ENCODE measurements at regions not wholly inside any gene's neighbourhood (a gene's known extent, or its start where the extent isn't known, plus 50 kb on each side); places are given as distances from the start of the nearest gene placed in this dataset.

GRCh38 chr5:6221141-6221626 is 157.2 kb downstream of the MED10 start:
- Mint-ChIP-seq H3K27ac (no peak overlapping the region), H3K4me1 (ENCODE audit: low read depth) (no peaks in the 10 kb centered on the region), H3K4me3 (no peak overlapping the region), H3K36me3 (ENCODE audit: low read depth) (no peaks in the 10 kb centered on the region), H3K9me3 (peaks cover 1% of the 10 kb centered on the region), H3K27me3 (ENCODE audit: low read depth) (peaks cover 2% of the 10 kb centered on the region)
- intact Hi-C loops (cut with micrococcal nuclease), result no loop called here
- no peak for DNase-seq
- CTCF ChIA-PET, result no interaction called here

GRCh38 chr5:6220346-6221088 is 157.8 kb downstream of the MED10 start:
- no peak overlapping the region for H3K4me3 Mint-ChIP-seq
- H3K4me1 Mint-ChIP-seq (ENCODE audit: low read depth), result no peaks in the 10 kb centered on the region
- no peaks in the 10 kb centered on the region for H3K36me3 Mint-ChIP-seq (ENCODE audit: low read depth)
- DNase-seq, result no peak
- intact Hi-C loops (cut with micrococcal nuclease), result no loop called here
- H3K9me3 Mint-ChIP-seq, result peaks cover 1% of the 10 kb centered on the region
- H3K27me3 Mint-ChIP-seq (ENCODE audit: low read depth), result peaks cover 4% of the 10 kb centered on the region
- CTCF ChIA-PET, result no interaction called here
- H3K27ac Mint-ChIP-seq, result no peak overlapping the region

DNA sequence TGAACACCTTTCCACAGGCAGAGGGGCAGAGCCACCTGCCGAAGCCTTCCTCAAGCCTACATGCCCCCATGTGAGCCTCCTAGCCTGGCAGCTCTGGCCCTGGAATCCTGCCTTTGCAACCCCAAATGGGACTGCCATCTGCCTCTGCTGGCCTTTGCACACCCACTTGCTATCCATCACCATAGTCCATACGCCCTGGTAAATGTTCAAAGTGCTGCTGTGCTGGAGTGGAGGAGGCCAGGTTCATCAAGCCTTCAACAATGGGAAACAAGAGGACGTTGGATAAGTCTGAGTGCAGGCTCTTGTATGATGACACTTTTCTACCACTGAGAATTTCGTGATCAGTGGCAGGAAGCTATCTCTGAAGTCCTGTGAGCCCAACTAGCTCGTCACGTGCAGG is 159.8 kb downstream of the MED10 start:
- peaks cover 4% of the 10 kb centered on the region for H3K27me3 Mint-ChIP-seq (ENCODE audit: low read depth)
- H3K9me3 Mint-ChIP-seq, result peaks cover 1% of the 10 kb centered on the region
- CTCF ChIA-PET, result no interaction called here
- no peak overlapping the region for H3K27ac Mint-ChIP-seq
- intact Hi-C loops (cut with micrococcal nuclease), result no loop called here
- DNase-seq, result no peak
- H3K4me3 Mint-ChIP-seq, result no peak overlapping the region
- H3K36me3 Mint-ChIP-seq (ENCODE audit: low read depth), result no peaks in the 10 kb centered on the region
- no peaks in the 10 kb centered on the region for H3K4me1 Mint-ChIP-seq (ENCODE audit: low read depth)

- CTCF ChIA-PET, result no interaction called here
- H3K9me3 Mint-ChIP-seq, result peaks cover 1% of the 10 kb centered on the region
- H3K36me3 Mint-ChIP-seq (ENCODE audit: low read depth), result no peaks in the 10 kb centered on the region
- no peaks in the 10 kb centered on the region for H3K4me1 Mint-ChIP-seq (ENCODE audit: low read depth)
- peaks cover 4% of the 10 kb centered on the region for H3K27me3 Mint-ChIP-seq (ENCODE audit: low read depth)
- DNase-seq, result no peak
- H3K27ac Mint-ChIP-seq, result no peak overlapping the region
- H3K4me3 Mint-ChIP-seq, result no peak overlapping the region
- intact Hi-C loops (cut with micrococcal nuclease), result no loop called here
These were observed 160.2 kb downstream of the MED10 start for GRCh38 chr5:6218116-6218515.

GRCh38 chr5:6216471-6217075 is 161.8 kb downstream of the MED10 start:
- Mint-ChIP-seq H3K9me3 (peaks cover 7% of the 10 kb centered on the region), H3K4me3 (no peak overlapping the region), H3K27ac (no peak overlapping the region), H3K36me3 (ENCODE audit: low read depth) (no peaks in the 10 kb centered on the region), H3K4me1 (ENCODE audit: low read depth) (no peaks in the 10 kb centered on the region), H3K27me3 (ENCODE audit: low read depth) (peaks cover 7% of the 10 kb centered on the region)
- CTCF ChIA-PET, result interaction anchor here (0.7 kb wide), 1 partner anchor 18 kb away, joined by 3 read pairs; no protein-coding TSS in a partner anchor
- intact Hi-C loops (cut with micrococcal nuclease), result no loop called here
- DNase-seq, result no peak

DNA sequence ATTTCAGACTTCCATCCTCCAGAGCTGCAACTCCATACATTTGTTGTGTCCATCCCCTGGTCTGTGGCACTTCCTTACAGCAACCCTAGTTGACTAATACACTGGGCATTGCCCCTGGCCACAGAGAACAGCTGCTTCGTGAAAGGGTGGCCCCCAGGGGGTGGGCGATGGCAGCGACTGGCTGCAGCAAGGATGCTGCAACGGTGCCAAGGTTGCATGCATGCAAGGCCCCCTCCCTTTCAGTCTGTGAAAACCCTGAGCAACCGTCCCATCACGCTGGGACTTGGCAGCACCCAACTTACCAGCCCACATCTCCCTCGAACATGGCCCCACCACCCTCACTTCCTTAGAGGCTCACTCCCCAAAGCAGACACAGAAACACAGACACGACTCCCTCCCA is 162.5 kb downstream of the MED10 start:
- no peak for DNase-seq
- CTCF ChIA-PET, result no interaction called here

DNA sequence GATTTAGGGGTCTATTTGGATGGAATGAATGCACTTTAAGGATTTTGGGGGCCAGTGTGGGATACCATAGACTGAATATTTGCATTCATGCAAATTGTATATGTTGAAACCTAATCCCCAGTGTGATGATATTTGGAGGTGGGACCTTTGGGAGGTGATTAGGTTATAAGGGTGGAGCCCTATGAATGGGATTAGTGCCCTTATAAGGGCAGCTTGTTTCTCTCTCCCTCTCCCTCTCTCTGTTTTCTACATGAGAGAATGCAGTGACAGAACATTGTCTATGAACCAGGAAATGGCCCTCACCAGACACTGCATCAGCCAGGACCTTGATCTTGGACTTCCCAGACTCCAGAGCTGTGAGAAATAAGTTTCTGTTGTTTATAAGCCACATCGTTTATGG is 166.1 kb downstream of the MED10 start:
- Mint-ChIP-seq H3K4me1 (ENCODE audit: low read depth) (no peaks in the 10 kb centered on the region), H3K36me3 (ENCODE audit: low read depth) (no peaks in the 10 kb centered on the region), H3K27me3 (ENCODE audit: low read depth) (peaks cover 7% of the 10 kb centered on the region), H3K4me3 (no peak overlapping the region), H3K27ac (no peak overlapping the region), H3K9me3 (peaks cover 7% of the 10 kb centered on the region)
- no peak for DNase-seq
- intact Hi-C loops (cut with micrococcal nuclease), result no loop called here
- CTCF ChIA-PET, result no interaction called here

More for the DNA sequence above, 162.5 kb downstream of the MED10 start:
- peaks cover 7% of the 10 kb centered on the region for H3K9me3 Mint-ChIP-seq
- no peaks in the 10 kb centered on the region for H3K36me3 Mint-ChIP-seq (ENCODE audit: low read depth)
- no peak overlapping the region for H3K27ac Mint-ChIP-seq
- no peak overlapping the region for H3K4me3 Mint-ChIP-seq
- no peaks in the 10 kb centered on the region for H3K4me1 Mint-ChIP-seq (ENCODE audit: low read depth)
- intact Hi-C loops (cut with micrococcal nuclease), result no loop called here
- peaks cover 7% of the 10 kb centered on the region for H3K27me3 Mint-ChIP-seq (ENCODE audit: low read depth)

DNA sequence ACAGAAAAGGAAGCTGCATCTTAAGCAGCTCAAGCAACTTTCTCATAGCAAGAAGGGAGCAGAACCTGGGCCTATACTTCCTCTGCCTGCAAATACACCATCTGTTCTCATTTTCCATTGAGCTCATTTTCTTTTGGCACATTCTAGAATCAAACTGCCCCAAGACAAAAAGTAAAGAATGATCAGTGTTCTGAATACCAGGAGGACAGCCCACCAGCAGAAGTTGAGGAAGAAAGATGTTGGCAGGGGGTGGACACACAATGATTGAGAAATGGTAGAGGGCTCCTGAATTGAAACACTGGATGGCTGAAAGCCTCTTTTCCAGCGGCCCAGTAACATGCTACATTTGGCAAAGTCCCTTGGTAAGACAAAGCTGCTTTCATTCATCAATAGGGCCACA is 171.8 kb downstream of the MED10 start:
- DNase-seq, result no peak
- H3K27me3 Mint-ChIP-seq (ENCODE audit: low read depth), result peaks cover 3% of the 10 kb centered on the region
- CTCF ChIA-PET, result interaction anchor here (0.7 to 1.1 kb wide), 2 partner anchors 33 to 1014 kb away, joined by 3 to 6 read pairs; no protein-coding TSS in a partner anchor
- no peaks in the 10 kb centered on the region for H3K9me3 Mint-ChIP-seq
- intact Hi-C loops (cut with micrococcal nuclease), result no loop called here
- H3K4me1 Mint-ChIP-seq (ENCODE audit: low read depth), result no peaks in the 10 kb centered on the region
- no peaks in the 10 kb centered on the region for H3K36me3 Mint-ChIP-seq (ENCODE audit: low read depth)
- H3K27ac Mint-ChIP-seq, result no peak overlapping the region
- H3K4me3 Mint-ChIP-seq, result no peak overlapping the region

DNA sequence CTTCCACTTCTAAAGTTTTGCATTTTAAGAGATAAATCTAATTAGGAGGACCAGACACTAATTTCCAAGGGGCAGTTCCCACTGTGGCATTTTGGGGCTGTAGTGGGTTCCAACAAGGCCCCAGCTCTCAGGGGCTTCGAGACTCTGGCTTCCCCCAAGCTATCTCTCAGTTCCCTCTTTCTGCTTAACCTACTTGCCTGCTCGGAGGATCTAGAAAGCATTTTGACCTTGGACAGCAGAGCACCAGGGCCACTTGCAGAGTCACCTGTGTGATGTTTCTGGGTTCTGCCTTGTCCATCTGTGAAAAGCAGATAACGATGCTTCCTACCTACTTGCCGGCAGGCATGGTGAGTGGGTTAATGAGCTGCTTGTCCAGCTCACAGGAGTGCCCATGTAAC is 175.4 kb downstream of the MED10 start:
- CTCF ChIA-PET, result no interaction called here
- no peak overlapping the region for H3K27ac Mint-ChIP-seq
- no peak overlapping the region for H3K4me3 Mint-ChIP-seq
- no peak for DNase-seq
- peaks cover 2% of the 10 kb centered on the region for H3K9me3 Mint-ChIP-seq
- no peaks in the 10 kb centered on the region for H3K36me3 Mint-ChIP-seq (ENCODE audit: low read depth)
- intact Hi-C loops (cut with micrococcal nuclease), result no loop called here
- peaks cover 7% of the 10 kb centered on the region for H3K27me3 Mint-ChIP-seq (ENCODE audit: low read depth)
- no peaks in the 10 kb centered on the region for H3K4me1 Mint-ChIP-seq (ENCODE audit: low read depth)

DNA sequence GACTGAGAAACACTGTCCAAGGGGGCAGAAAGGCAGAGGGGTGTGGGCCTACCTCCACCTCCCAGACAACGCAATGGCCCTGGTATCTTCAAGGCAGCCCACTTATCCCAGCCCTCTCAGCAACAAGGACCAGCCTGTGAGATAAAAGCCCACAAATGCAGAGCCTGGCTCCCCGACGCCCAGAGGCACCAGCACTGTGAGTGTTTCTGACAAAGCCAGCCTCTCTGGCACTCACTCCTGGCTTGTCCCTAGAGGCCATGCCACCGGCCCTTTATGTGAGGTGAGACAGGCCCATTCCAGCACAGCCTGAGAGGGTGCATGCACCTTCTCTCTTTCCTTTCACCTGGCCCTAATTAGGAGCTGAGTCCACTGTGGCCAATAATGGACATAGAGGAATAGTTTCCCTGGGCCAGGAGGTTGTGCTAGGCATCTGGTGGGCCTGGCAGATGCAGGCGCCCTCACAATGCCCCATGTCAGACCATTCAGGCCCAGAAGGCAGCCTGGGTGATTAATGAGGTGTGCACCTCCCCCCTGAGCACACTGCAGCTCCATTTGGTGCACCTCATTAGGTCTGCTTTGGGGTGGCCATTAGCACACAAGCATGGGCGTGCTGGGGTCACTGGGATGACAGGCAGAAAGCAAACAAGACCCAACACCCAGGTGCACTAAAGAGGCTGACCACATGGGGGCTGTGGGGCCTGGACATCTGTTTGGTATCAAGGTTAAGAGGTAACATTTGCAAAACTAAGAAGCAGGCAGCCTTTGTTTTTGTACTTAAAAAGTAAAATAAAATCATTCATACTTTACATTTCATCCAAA is 176.0 kb downstream of the MED10 start:
- Mint-ChIP-seq H3K4me1 (ENCODE audit: low read depth) (no peaks in the 10 kb centered on the region), H3K4me3 (no peak overlapping the region), H3K27ac (no peak overlapping the region), H3K36me3 (ENCODE audit: low read depth) (no peaks in the 10 kb centered on the region), H3K27me3 (ENCODE audit: low read depth) (peaks cover 7% of the 10 kb centered on the region), H3K9me3 (peaks cover 2% of the 10 kb centered on the region)
- DNase-seq, result peak; percentile 9
- intact Hi-C loops (cut with micrococcal nuclease), result no loop called here
- CTCF ChIA-PET, result no interaction called here

DNA sequence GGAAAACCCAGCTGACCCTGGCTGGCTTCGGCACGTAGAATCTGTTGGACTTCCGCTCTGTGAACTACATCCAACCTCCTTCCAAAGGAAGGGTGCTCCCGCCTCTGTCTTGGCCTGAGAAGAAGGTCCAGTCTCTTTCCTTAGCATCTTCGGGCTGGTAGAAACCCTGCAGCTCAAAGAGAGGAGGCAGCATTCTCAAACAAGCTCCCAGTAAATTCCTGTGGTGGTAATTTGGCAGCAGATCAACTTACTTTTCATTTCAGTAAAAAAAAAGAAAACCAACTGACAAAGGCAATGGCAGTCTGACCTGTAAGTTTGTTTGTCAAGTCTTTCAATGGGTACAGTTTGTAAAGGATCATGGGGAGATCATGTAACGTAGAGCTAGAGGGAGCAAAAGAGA is 176.7 kb downstream of the MED10 start:
- Mint-ChIP-seq H3K36me3 (ENCODE audit: low read depth) (no peaks in the 10 kb centered on the region), H3K27me3 (ENCODE audit: low read depth) (peaks cover 4% of the 10 kb centered on the region), H3K27ac (no peak overlapping the region), H3K9me3 (peaks cover 2% of the 10 kb centered on the region), H3K4me1 (ENCODE audit: low read depth) (no peaks in the 10 kb centered on the region), H3K4me3 (no peak overlapping the region)
- CTCF ChIA-PET, result no interaction called here
- intact Hi-C loops (cut with micrococcal nuclease), result no loop called here
- no peak for DNase-seq

DNA sequence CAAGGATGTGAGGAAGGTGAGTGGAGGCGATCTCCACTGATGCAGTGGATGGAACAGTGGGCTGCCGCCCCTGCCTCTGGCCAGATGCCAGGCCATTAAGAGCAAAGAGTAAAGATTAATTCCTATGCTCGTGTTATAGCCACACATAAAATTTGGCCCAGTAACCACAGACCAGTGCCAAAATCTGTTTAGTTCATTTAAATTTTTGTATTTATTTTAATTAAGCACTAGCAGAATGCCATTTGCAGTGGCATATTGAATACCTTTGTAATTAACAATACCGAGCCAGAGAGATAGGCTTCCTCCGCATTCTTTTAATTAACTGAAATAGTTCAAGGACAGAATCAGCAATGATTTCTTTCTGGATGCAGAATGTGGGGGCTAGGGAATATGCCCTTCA is 179.8 kb downstream of the MED10 start:
- no peak overlapping the region for H3K4me3 Mint-ChIP-seq
- no peak overlapping the region for H3K27ac Mint-ChIP-seq
- peaks cover 4% of the 10 kb centered on the region for H3K27me3 Mint-ChIP-seq (ENCODE audit: low read depth)
- peaks cover 2% of the 10 kb centered on the region for H3K9me3 Mint-ChIP-seq
- CTCF ChIA-PET, result no interaction called here
- no peaks in the 10 kb centered on the region for H3K4me1 Mint-ChIP-seq (ENCODE audit: low read depth)
- intact Hi-C loops (cut with micrococcal nuclease), result no loop called here
- DNase-seq, result no peak
- no peaks in the 10 kb centered on the region for H3K36me3 Mint-ChIP-seq (ENCODE audit: low read depth)
